Liver (tissue), 8 donors: ENCODE measurements at regions not wholly inside any gene's neighbourhood (a gene's known extent, or its start where the extent isn't known, plus 50 kb on each side); places are given as distances from the start of the nearest gene placed in this dataset.
A peak's percentile ranks its signal among the peaks of the same experiment; 100 is the strongest.

Experiments
- DNase-seq: peaks from one replicate; pipeline ENCODE4 v3.0.0-alpha.2; 2017; ENCODE audit warnings: low spot score
- H3K27ac ChIP-seq, 2 donors: one replicate each; pipeline ENCODE4 v1.7.0; 2013; ENCODE audit warnings: inconsistent platforms in 2 of 2, low read length in 2 of 2, control low read depth in 1 of 2, low read depth in 1 of 2, mild to moderate bottlenecking in 1 of 2
- H3K27me3 ChIP-seq, 4 donors: one replicate each; pipeline versions ENCODE4 v1.6.1 to v1.7.0; 2013; ENCODE audit warnings: low read length in 3 of 4, inconsistent platforms in 1 of 4, mild to moderate bottlenecking in 1 of 4, moderate library complexity in 1 of 4; ENCODE audit not compliant: control insufficient read depth in 4 of 4, insufficient read depth in 4 of 4
- H3K36me3 ChIP-seq, 4 donors: one replicate each; pipeline versions ENCODE4 v1.6.1 to v1.7.0; 2013; ENCODE audit warnings: low read length in 3 of 4, mild to moderate bottlenecking in 3 of 4, low read depth in 1 of 4, moderate library complexity in 1 of 4; ENCODE audit not compliant: control insufficient read depth in 4 of 4, insufficient read depth in 3 of 4
- H3K4me1 ChIP-seq, 4 donors: one replicate each; pipeline versions ENCODE4 v1.6.1 to v1.7.0; 2013; ENCODE audit warnings: low read length in 3 of 4, mild to moderate bottlenecking in 3 of 4, moderate library complexity in 1 of 4; ENCODE audit not compliant: control insufficient read depth in 4 of 4, insufficient read depth in 4 of 4
- H3K4me3 ChIP-seq, 3 donors: one replicate each; pipeline versions ENCODE4 v1.6.1 to v1.7.0; 2013; ENCODE audit warnings: low read length in 3 of 3, control low read depth in 1 of 3, low read depth in 1 of 3, mild to moderate bottlenecking in 1 of 3
- H3K9ac ChIP-seq, 2 donors: one replicate each; pipeline ENCODE4 v1.7.0; 2013; ENCODE audit warnings: low read length in 2 of 2, mild to moderate bottlenecking in 2 of 2, moderate library complexity in 2 of 2, control low read depth in 1 of 2, low read depth in 1 of 2
- H3K9me3 ChIP-seq, 4 donors: one replicate each; pipeline versions ENCODE4 v1.6.1 to v1.7.0; 2013; ENCODE audit warnings: low read length in 3 of 4; ENCODE audit not compliant: control insufficient read depth in 4 of 4
- HNF4A ChIP-seq, 2 donors: conservative IDR thresholded peaks; 2 replicates each; pipeline ENCODE4 v1.6.1; 2016; ENCODE audit warnings: antibody characterized with exemption in 2 of 2, mild to moderate bottlenecking in 2 of 2
- RAD21 ChIP-seq, 2 donors: IDR thresholded peaks; 2 replicates each; pipeline ENCODE4 v1.6.1; 2016; ENCODE audit warnings: antibody characterized with exemption in 2 of 2, mild to moderate bottlenecking in 2 of 2
- WGBS: extraction: QIAGEN DNeasy Blood & Tissue Kit; methylation state at CpG from one replicate; pipeline ENCODE4 v1.1.7; 2013; 5-methylcytosine and 5-hydroxymethylcytosine counted together
- TF ChIP-seq, protein P1 (sequence below): fragments of 150-350 bp; IDR thresholded peaks from 2 replicates; pipeline ENCODE4 v1.5.1; 2017; ENCODE audit warnings: improper control_type of control experiment, low read depth, low read length; ENCODE audit not compliant: missing input control
- TF ChIP-seq, protein P2 (sequence below): IDR thresholded peaks from 2 replicates; pipeline ENCODE4 v1.6.1; 2016; ENCODE audit warnings: antibody characterized with exemption
- TF ChIP-seq, protein P3 (sequence below): IDR thresholded peaks from 2 replicates; pipeline ENCODE4 v1.6.1; 2016; ENCODE audit warnings: antibody characterized with exemption
- donor health status: healthy.
- donor health status: healthy.
- donor health status: healthy.
- donor health status: healthy.
- donor health status: healthy.

DNA sequence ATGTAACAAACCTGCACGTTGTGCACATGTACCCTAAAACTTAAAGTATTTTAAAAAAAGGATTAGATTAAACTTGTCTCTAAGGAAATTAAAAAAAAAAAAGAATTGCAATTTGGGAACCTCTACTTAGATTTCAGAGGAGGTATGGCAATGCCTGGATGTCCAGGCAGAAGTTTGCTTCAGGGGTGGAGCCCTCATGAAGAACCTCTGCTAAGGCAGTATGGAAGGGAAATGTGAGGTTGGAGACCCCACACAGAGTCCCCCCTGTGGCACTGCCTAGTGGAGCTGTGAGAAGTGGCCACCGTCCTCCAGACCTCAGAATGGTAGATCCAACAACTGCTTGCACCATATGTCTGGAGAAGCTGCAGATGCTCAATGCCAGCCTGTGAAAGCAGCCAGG, 279.6 kb upstream of the CCDC196 start:
- Histone ChIP-seq H3K4me3 (peak overlapping the region in 1 of 3 donors; percentile 11), H3K27ac (no peak overlapping the region), H3K9ac (no peak overlapping the region), H3K27me3 (no peaks in the 10 kb centered on the region), H3K36me3 (no peaks in the 10 kb centered on the region), H3K4me1 (no peaks in the 10 kb centered on the region), H3K9me3 (peaks cover 3 to 11% (median 7%) of the 10 kb centered on the region in 4 donors)
- 77% methylated on average over 2 of the region's 2 CpGs for WGBS
- TF ChIP-seq, protein P1, sequence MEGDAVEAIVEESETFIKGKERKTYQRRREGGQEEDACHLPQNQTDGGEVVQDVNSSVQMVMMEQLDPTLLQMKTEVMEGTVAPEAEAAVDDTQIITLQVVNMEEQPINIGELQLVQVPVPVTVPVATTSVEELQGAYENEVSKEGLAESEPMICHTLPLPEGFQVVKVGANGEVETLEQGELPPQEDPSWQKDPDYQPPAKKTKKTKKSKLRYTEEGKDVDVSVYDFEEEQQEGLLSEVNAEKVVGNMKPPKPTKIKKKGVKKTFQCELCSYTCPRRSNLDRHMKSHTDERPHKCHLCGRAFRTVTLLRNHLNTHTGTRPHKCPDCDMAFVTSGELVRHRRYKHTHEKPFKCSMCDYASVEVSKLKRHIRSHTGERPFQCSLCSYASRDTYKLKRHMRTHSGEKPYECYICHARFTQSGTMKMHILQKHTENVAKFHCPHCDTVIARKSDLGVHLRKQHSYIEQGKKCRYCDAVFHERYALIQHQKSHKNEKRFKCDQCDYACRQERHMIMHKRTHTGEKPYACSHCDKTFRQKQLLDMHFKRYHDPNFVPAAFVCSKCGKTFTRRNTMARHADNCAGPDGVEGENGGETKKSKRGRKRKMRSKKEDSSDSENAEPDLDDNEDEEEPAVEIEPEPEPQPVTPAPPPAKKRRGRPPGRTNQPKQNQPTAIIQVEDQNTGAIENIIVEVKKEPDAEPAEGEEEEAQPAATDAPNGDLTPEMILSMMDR, result no peak
- TF ChIP-seq, protein P2, sequence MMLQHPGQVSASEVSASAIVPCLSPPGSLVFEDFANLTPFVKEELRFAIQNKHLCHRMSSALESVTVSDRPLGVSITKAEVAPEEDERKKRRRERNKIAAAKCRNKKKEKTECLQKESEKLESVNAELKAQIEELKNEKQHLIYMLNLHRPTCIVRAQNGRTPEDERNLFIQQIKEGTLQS, result no peak
- DNase-seq, result no peak

DNA sequence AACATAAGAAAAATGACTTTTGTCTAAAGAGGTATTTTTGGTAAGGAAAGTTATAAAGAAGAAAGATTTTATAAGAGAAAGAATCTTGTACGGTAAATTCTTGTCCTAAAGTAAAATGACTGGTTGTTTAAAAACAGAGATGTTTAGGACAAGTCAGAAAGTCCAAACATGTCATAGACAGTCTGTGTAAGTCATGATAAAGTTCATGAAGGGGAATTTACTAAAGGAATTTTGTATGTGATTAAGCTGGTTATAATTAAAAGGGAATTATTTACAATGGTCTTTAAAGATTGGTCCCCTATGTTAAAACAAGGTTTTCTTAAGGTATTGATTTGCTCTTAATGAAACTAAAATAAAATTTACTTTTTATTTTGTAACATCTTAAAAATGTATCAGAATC, 269.4 kb upstream of the CCDC196 start:
- H3K36me3 ChIP-seq, result no peaks in the 10 kb centered on the region
- no peaks in the 10 kb centered on the region for H3K9me3 ChIP-seq
- no peaks in the 10 kb centered on the region for H3K27me3 ChIP-seq
- no peak for TF ChIP-seq RAD21 (IDR thresholded peaks at IDR 0.05)
- WGBS, result 84% methylated on average over 1 of the region's 1 CpG
- no peak overlapping the region for H3K4me3 ChIP-seq
- H3K9ac ChIP-seq, result no peak overlapping the region
- H3K27ac ChIP-seq, result no peak overlapping the region
- DNase-seq, result no peak
- H3K4me1 ChIP-seq, result no peaks in the 10 kb centered on the region

DNA sequence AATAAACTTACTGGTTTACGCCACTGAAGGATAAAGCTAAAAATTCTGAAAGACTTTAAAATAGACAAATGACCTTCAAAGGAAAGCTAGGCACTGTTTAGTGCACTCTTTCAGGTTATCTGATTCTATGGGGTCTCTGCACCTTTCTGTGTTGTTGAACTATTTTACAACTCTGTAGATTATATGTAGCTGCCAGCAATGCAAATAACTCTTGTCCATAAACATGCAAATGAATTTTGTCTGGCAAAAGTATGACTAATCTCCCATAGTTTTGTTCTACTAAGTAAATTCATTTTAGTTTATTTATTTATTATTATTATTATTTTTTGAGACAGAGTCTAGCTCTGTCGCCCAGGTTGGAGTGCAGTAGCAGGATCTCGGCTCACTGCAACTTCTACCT, 266.3 kb upstream of the CCDC196 start:
- TF ChIP-seq, protein P3, sequence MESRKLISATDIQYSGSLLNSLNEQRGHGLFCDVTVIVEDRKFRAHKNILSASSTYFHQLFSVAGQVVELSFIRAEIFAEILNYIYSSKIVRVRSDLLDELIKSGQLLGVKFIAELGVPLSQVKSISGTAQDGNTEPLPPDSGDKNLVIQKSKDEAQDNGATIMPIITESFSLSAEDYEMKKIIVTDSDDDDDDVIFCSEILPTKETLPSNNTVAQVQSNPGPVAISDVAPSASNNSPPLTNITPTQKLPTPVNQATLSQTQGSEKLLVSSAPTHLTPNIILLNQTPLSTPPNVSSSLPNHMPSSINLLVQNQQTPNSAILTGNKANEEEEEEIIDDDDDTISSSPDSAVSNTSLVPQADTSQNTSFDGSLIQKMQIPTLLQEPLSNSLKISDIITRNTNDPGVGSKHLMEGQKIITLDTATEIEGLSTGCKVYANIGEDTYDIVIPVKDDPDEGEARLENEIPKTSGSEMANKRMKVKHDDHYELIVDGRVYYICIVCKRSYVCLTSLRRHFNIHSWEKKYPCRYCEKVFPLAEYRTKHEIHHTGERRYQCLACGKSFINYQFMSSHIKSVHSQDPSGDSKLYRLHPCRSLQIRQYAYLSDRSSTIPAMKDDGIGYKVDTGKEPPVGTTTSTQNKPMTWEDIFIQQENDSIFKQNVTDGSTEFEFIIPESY, result no peak
- TF ChIP-seq HNF4A (conservative IDR thresholded peaks at IDR 0.05), result no peak
- TF ChIP-seq, protein P1, result no peak
- TF ChIP-seq, protein P2, result no peak
- no peak overlapping the region for H3K4me3 ChIP-seq

More for the DNA sequence above, 266.3 kb upstream of the CCDC196 start:
- Histone ChIP-seq H3K36me3 (no peaks in the 10 kb centered on the region), H3K27ac (no peak overlapping the region), H3K27me3 (no peaks in the 10 kb centered on the region), H3K9me3 (no peaks in the 10 kb centered on the region), H3K4me1 (no peaks in the 10 kb centered on the region), H3K9ac (no peak overlapping the region)
- 87% methylated on average over 3 of the region's 3 CpGs for WGBS
- no peak for DNase-seq
